ENCODE measurements at regions not wholly inside any gene's neighbourhood (a gene's known extent, or its start where the extent isn't known, plus 50 kb on each side); places are given as distances from the start of the nearest gene placed in this dataset.

GRCh38 chr12:92550254-92550653 lies 152.5 kb upstream of the PLEKHG7 start:
- TF ChIP-seq CTCF (IDR thresholded peaks at IDR 0.05) (no peak), POLR2A (IDR thresholded peaks at IDR 0.05) (no peak)

All from heart left ventricle (tissue), 13 donors.